DND-41 (cell line): ENCODE measurements at regions not wholly inside any gene's neighbourhood (a gene's known extent, or its start where the extent isn't known, plus 50 kb on each side); places are given as distances from the start of the nearest gene placed in this dataset.

ENCODE experiments used
- ATAC-seq: fragments of 200-7000 bp; cut with Tn5 transposase; 3 replicates; pipeline ENCODE4 v1.9.1; 2021; ENCODE audit warnings: low read depth; ENCODE audit not compliant: insufficient read depth
- DNase-seq: peaks from one replicate; pipeline ENCODE4 v3.0.0-alpha.2; 2020
- H2AFZ ChIP-seq: 2 replicates; pipeline ENCODE4 v1.6.0; 2012; ENCODE audit warnings: low read depth, low read length
- H3K27ac ChIP-seq: 2 replicates; pipeline ENCODE4 v1.5.1; 2012; ENCODE audit warnings: low read length, inconsistent platforms
- H3K27me3 ChIP-seq: fragments of 200-600 bp; sonication (generic); 2 replicates; pipeline ENCODE4 v1.6.0; 2012; ENCODE audit warnings: low read length, mild to moderate bottlenecking, inconsistent platforms; ENCODE audit not compliant: insufficient read depth, poor library complexity
- H3K36me3 ChIP-seq: 2 replicates; pipeline ENCODE4 v1.5.1; 2012; ENCODE audit warnings: low read length, inconsistent platforms; ENCODE audit not compliant: insufficient read depth
- H3K4me1 ChIP-seq: 2 replicates; pipeline ENCODE4 v1.5.1; 2012; ENCODE audit warnings: mild to moderate bottlenecking, low read length; ENCODE audit not compliant: insufficient read depth
- H3K4me2 ChIP-seq: 2 replicates; pipeline ENCODE4 v1.6.0; 2012; ENCODE audit warnings: mild to moderate bottlenecking, moderate library complexity, low read length, inconsistent platforms; ENCODE audit not compliant: insufficient read depth
- H3K4me3 ChIP-seq, 2 experiments: fragments of 200-600 bp in 1 of 2; shearing (Covaris generic) in 1 of 2; 2 replicates each; pipeline ENCODE4 v1.5.1; 2012 to 2016; ENCODE audit warnings: inconsistent platforms in 2 of 2, low read length in 2 of 2, mild to moderate bottlenecking in 2 of 2, low read depth in 1 of 2, moderate library complexity in 1 of 2
- H3K79me2 ChIP-seq: 2 replicates; pipeline ENCODE4 v1.6.0; 2012; ENCODE audit warnings: low read length, inconsistent platforms; ENCODE audit not compliant: insufficient read depth
- H3K9ac ChIP-seq: 2 replicates; pipeline ENCODE4 v1.6.0; 2012; ENCODE audit warnings: low read depth, mild to moderate bottlenecking, inconsistent platforms, low read length, moderate library complexity
- H3K9me3 ChIP-seq: 2 replicates; pipeline ENCODE4 v1.5.1; 2012; ENCODE audit warnings: low read length, moderate library complexity, mild to moderate bottlenecking, inconsistent platforms; ENCODE audit not compliant: insufficient read depth, severe bottlenecking
- H4K20me1 ChIP-seq: 2 replicates; pipeline ENCODE4 v1.6.0; 2012; ENCODE audit warnings: low read length; ENCODE audit not compliant: insufficient read depth
- EZH2 ChIP-seq: IDR thresholded peaks from 3 replicates; pipeline ENCODE4 v1.6.1; 2012; ENCODE audit warnings: borderline replicate concordance, low read depth, mild to moderate bottlenecking, moderate library complexity, low read length, inconsistent platforms; ENCODE audit not compliant: severe bottlenecking
- TF ChIP-seq, protein P1 (sequence below): IDR thresholded peaks from 2 replicates; pipeline ENCODE4 v1.5.1; 2012; ENCODE audit warnings: borderline replicate concordance, low read length, moderate library complexity, mild to moderate bottlenecking; ENCODE audit not compliant: poor library complexity, severe bottlenecking; ENCODE audit errors: extremely low read depth

DNA sequence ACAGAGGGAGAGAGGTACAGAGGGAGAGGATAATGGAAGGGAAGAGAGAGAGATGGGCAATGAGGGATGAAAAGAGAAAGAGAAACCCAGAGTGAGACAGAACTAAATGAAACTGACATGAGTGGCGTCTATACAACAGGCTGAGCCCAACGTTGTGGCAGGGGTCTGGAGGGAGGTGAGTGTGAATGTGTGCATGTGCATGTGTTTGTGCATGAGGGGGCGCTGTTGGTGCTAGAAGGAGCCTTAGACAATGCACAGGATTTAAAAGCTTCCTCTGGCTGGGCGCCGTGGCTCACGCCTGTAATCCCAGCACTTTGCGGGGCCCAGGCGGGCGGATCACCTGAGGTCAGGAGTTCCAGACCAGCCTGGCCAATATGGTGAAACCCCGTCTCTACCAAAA, 454.8 kb upstream of the CDH11 start:
- Histone ChIP-seq H3K36me3 (no peaks in the 10 kb centered on the region), H3K4me2 (no peak overlapping the region), H3K4me3 (no peak overlapping the region), H3K27ac (no peak overlapping the region), H3K4me1 (no peaks in the 10 kb centered on the region), H3K27me3 (no peaks in the 10 kb centered on the region), H3K9ac (no peak overlapping the region), H3K9me3 (no peaks in the 10 kb centered on the region), H4K20me1 (no peaks in the 10 kb centered on the region), H2AFZ (no peak overlapping the region), H3K79me2 (no peaks in the 10 kb centered on the region)
- no peak for DNase-seq
- no peak for TF ChIP-seq EZH2
- TF ChIP-seq, protein P1, sequence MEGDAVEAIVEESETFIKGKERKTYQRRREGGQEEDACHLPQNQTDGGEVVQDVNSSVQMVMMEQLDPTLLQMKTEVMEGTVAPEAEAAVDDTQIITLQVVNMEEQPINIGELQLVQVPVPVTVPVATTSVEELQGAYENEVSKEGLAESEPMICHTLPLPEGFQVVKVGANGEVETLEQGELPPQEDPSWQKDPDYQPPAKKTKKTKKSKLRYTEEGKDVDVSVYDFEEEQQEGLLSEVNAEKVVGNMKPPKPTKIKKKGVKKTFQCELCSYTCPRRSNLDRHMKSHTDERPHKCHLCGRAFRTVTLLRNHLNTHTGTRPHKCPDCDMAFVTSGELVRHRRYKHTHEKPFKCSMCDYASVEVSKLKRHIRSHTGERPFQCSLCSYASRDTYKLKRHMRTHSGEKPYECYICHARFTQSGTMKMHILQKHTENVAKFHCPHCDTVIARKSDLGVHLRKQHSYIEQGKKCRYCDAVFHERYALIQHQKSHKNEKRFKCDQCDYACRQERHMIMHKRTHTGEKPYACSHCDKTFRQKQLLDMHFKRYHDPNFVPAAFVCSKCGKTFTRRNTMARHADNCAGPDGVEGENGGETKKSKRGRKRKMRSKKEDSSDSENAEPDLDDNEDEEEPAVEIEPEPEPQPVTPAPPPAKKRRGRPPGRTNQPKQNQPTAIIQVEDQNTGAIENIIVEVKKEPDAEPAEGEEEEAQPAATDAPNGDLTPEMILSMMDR: no peak
- no peak for ATAC-seq

DNA sequence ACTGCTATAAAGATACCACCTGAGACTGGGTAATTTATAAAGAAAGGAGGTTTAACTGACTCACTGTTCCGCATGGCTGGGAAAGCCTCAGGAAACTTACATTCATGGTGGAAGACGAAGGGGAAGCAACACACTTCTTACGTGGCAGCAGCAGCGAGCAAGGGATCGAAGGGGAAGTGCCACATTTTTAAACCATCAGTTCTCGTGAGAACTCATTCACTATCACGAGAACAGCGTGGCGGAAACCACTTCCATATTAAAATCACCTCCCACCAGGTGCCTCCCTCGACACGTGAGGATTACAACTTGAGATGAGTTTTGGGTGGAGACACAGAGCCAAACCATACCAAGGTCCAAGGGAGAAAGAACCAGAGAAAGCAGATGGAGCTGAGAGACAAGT, 454.3 kb upstream of the CDH11 start:
- H3K27ac ChIP-seq: no peak overlapping the region
- H3K79me2 ChIP-seq: no peaks in the 10 kb centered on the region
- H3K27me3 ChIP-seq: no peaks in the 10 kb centered on the region
- no peaks in the 10 kb centered on the region for H3K36me3 ChIP-seq
- H3K9ac ChIP-seq: no peak overlapping the region
- no peak overlapping the region for H2AFZ ChIP-seq
- no peak for DNase-seq
- no peaks in the 10 kb centered on the region for H3K9me3 ChIP-seq
- H3K4me1 ChIP-seq: no peaks in the 10 kb centered on the region
- no peak for ATAC-seq
- H4K20me1 ChIP-seq: no peaks in the 10 kb centered on the region
- TF ChIP-seq, protein P1: no peak
- no peak for TF ChIP-seq EZH2
- H3K4me2 ChIP-seq: no peak overlapping the region
- H3K4me3 ChIP-seq: no peak overlapping the region

DNA sequence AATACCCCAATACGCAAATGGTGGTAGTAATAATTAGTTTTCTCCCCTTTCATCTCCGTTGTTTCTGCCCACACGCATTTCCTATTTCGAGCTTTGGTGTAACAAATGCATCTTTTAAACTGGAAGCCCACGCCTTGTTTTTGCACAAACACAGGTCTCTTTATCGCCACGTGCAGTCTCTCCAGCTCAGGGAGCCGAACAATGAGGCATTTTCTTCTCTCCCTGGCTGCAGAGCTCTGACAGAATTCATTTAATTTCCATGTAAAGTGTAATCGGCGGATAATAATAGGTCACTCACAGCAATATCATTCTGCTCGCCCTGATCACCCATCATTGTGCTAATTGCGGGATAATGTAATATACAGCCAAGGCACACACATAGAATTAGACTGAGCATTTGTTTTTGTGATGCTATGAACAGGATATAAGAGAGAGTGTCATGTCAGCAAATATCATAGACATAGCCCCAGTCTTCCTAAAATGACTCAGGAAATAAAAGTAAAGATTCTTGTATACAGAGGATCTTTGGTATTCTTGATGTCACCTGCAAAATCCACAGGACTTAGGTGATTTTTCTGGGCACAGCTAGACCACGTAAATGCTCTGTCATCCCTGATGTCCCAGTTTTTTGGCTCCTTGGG, 452.6 kb upstream of the CDH11 start:
- H3K27me3 ChIP-seq: no peaks in the 10 kb centered on the region
- no peaks in the 10 kb centered on the region for H4K20me1 ChIP-seq
- H3K4me3 ChIP-seq: no peak overlapping the region
- no peaks in the 10 kb centered on the region for H3K9me3 ChIP-seq
- no peak for ATAC-seq
- no peaks in the 10 kb centered on the region for H3K36me3 ChIP-seq
- no peak for TF ChIP-seq EZH2
- TF ChIP-seq, protein P1: no peak
- H3K4me1 ChIP-seq: no peaks in the 10 kb centered on the region
- no peaks in the 10 kb centered on the region for H3K79me2 ChIP-seq
- no peak overlapping the region for H2AFZ ChIP-seq
- H3K27ac ChIP-seq: no peak overlapping the region
- DNase-seq: no peak
- H3K4me2 ChIP-seq: no peak overlapping the region
- no peak overlapping the region for H3K9ac ChIP-seq
